Hepatocyte (in vitro differentiated cells): ENCODE measurements at regions not wholly inside any gene's neighbourhood (a gene's known extent, or its start where the extent isn't known, plus 50 kb on each side); places are given as distances from the start of the nearest gene placed in this dataset.

ENCODE experiments used
- EZH2 ChIP-seq: fragments of 200-600 bp; sonication (generic); IDR thresholded peaks from 2 replicates; pipeline ENCODE4 v1.6.1; 2016; ENCODE audit warnings: antibody characterized with exemption, mild to moderate bottlenecking, borderline replicate concordance
- EZH2phosphoT487 ChIP-seq: fragments of 200-600 bp; sonication (generic); IDR thresholded peaks from one replicate; pipeline ENCODE4 v1.6.1; 2018; ENCODE audit warnings: antibody characterized with exemption, mild to moderate bottlenecking, low read depth, moderate library complexity; ENCODE audit not compliant: unreplicated experiment, severe bottlenecking
- TF ChIP-seq, protein P1 (sequence below): fragments of 200-600 bp; sonication (generic); IDR thresholded peaks from 2 replicates; pipeline ENCODE4 v1.5.1; 2016; ENCODE audit warnings: antibody characterized with exemption, mild to moderate bottlenecking; ENCODE audit not compliant: poor library complexity

DNA sequence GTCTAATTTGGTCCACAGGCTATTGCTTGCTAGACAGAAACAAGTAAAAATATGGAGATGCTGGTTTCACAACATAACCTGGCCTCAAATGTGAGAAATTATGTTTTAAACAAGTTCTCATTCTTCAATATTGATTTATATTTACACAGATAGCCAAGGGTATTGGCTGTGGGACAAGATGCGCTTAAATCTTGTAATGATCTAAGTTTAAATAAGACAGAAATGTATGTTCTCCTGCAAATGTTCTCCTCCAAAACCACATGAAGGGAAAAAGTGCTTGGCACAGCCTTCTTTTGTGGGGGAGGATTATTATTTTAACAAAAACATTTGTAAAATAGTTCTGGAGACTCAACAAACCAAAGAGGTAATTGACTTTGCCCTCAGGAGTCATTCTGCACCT, 356.0 kb downstream of the DMAC1 start:
- TF ChIP-seq, protein P1, sequence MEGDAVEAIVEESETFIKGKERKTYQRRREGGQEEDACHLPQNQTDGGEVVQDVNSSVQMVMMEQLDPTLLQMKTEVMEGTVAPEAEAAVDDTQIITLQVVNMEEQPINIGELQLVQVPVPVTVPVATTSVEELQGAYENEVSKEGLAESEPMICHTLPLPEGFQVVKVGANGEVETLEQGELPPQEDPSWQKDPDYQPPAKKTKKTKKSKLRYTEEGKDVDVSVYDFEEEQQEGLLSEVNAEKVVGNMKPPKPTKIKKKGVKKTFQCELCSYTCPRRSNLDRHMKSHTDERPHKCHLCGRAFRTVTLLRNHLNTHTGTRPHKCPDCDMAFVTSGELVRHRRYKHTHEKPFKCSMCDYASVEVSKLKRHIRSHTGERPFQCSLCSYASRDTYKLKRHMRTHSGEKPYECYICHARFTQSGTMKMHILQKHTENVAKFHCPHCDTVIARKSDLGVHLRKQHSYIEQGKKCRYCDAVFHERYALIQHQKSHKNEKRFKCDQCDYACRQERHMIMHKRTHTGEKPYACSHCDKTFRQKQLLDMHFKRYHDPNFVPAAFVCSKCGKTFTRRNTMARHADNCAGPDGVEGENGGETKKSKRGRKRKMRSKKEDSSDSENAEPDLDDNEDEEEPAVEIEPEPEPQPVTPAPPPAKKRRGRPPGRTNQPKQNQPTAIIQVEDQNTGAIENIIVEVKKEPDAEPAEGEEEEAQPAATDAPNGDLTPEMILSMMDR, result no peak
- TF ChIP-seq EZH2 (no peak), EZH2phosphoT487 (no peak)
